Endodermal cell (in vitro differentiated cells): ENCODE measurements at regions not wholly inside any gene's neighbourhood (a gene's known extent, or its start where the extent isn't known, plus 50 kb on each side); places are given as distances from the start of the nearest gene placed in this dataset.

Experiments
- DNase-seq: peaks from one replicate; pipeline ENCODE4 v3.0.0-alpha.2; 2017
- H3K27ac ChIP-seq: 2 replicates; pipeline ENCODE4 v1.5.1; 2013; ENCODE audit warnings: mild to moderate bottlenecking, low read depth, low read length, moderate library complexity
- H3K27me3 ChIP-seq: 2 replicates; pipeline ENCODE4 v1.6.1; 2013; ENCODE audit warnings: mild to moderate bottlenecking, low read length, moderate library complexity; ENCODE audit not compliant: insufficient read depth, control insufficient read depth, poor library complexity, severe bottlenecking
- H3K36me3 ChIP-seq: 2 replicates; pipeline ENCODE4 v1.7.0; 2013; ENCODE audit warnings: mild to moderate bottlenecking, low read length, moderate library complexity; ENCODE audit not compliant: control insufficient read depth, insufficient read depth
- H3K4me1 ChIP-seq: one replicate; pipeline ENCODE4 v1.7.0; 2013; ENCODE audit warnings: low read length; ENCODE audit not compliant: control insufficient read depth, insufficient read depth
- H3K4me3 ChIP-seq: 2 replicates; pipeline ENCODE4 v1.5.1; 2013; ENCODE audit warnings: mild to moderate bottlenecking, low read length, moderate library complexity
- H3K9ac ChIP-seq: 2 replicates; pipeline ENCODE4 v1.6.1; 2013; ENCODE audit warnings: mild to moderate bottlenecking, low read length, moderate library complexity; ENCODE audit not compliant: poor library complexity, severe bottlenecking; ENCODE audit errors: extremely low read depth
- H3K9me3 ChIP-seq: 2 replicates; pipeline ENCODE4 v1.6.1; 2013; ENCODE audit warnings: mild to moderate bottlenecking, low read length, moderate library complexity; ENCODE audit not compliant: control insufficient read depth
- H3K27ac Mint-ChIP-seq: 2 replicates; pipeline ENCODE4 v1.8.0; 2020; ENCODE audit warnings: mixed read lengths
- H3K27me3 Mint-ChIP-seq: 2 replicates; pipeline ENCODE4 v1.8.0; 2021; ENCODE audit warnings: mild to moderate bottlenecking, mixed read lengths; ENCODE audit not compliant: insufficient read depth
- H3K36me3 Mint-ChIP-seq: 2 replicates; pipeline ENCODE4 v1.8.0; 2020; ENCODE audit warnings: low read depth, mixed read lengths
- H3K4me1 Mint-ChIP-seq: 2 replicates; pipeline ENCODE4 v1.8.0; 2020; ENCODE audit warnings: mixed read lengths
- H3K4me3 Mint-ChIP-seq: 2 replicates; pipeline ENCODE4 v1.8.0; 2020; ENCODE audit warnings: mild to moderate bottlenecking, moderate library complexity, mixed read lengths
- H3K9me3 Mint-ChIP-seq: 2 replicates; pipeline ENCODE4 v1.8.0; 2020; ENCODE audit warnings: mild to moderate bottlenecking, mixed read lengths
- CTCF ChIP-seq: fragments of 200-600 bp; sonication (generic); conservative IDR thresholded peaks from 2 replicates; pipeline ENCODE4 v1.5.0; 2021; ENCODE audit warnings: antibody characterized with exemption, mild to moderate bottlenecking
- WGBS, 2 experiments: methylation state at CpG; one replicate each; pipeline versions ENCODE4 v1.1.5 to v1.1.7; 2013; ENCODE audit warnings: missing lambda C conversion rate in 2 of 2, mixed read lengths in 1 of 2; ENCODE audit not compliant: insufficient coverage in 1 of 2, insufficient read length in 1 of 2; 5-methylcytosine and 5-hydroxymethylcytosine counted together

- H3K4me3 ChIP-seq, result no peak overlapping the region
- TF ChIP-seq CTCF, result no peak
- no peaks in the 10 kb centered on the region for H3K4me1 ChIP-seq
- H3K36me3 ChIP-seq, result no peaks in the 10 kb centered on the region
- H3K9me3 ChIP-seq, result no peaks in the 10 kb centered on the region
- Mint-ChIP-seq H3K36me3 (no peaks in the 10 kb centered on the region), H3K27ac (no peak overlapping the region), H3K9me3 (no peaks in the 10 kb centered on the region), H3K27me3 (no peaks in the 10 kb centered on the region), H3K4me1 (peaks cover 9% of the 10 kb centered on the region), H3K4me3 (no peak overlapping the region)
- H3K9ac ChIP-seq, result no peak overlapping the region
- no peak overlapping the region for H3K27ac ChIP-seq
- 85 to 96% methylated on average over 1 to 2 of the region's 2 CpGs for WGBS, 2 experiments
- no peaks in the 10 kb centered on the region for H3K27me3 ChIP-seq
- no peak for DNase-seq
These were observed 54.0 kb upstream of the PDE3A start for GRCh38 chr12:20314328-20314727.

GRCh38 chr12:20317554-20317953, 50.8 kb upstream of the PDE3A start:
- H3K4me1 Mint-ChIP-seq, result peaks cover 11% of the 10 kb centered on the region
- WGBS, 2 experiments, result 92 to 94% methylated on average over 4 of the region's 4 CpGs
- H3K27me3 ChIP-seq, result no peaks in the 10 kb centered on the region
- no peak for DNase-seq
- no peaks in the 10 kb centered on the region for H3K36me3 Mint-ChIP-seq
- no peak for TF ChIP-seq CTCF
- no peak overlapping the region for H3K27ac Mint-ChIP-seq
- H3K4me3 ChIP-seq, result no peak overlapping the region
- H3K9me3 ChIP-seq, result no peaks in the 10 kb centered on the region
- no peaks in the 10 kb centered on the region for H3K27me3 Mint-ChIP-seq
- no peak overlapping the region for H3K9ac ChIP-seq
- H3K9me3 Mint-ChIP-seq, result no peaks in the 10 kb centered on the region
- no peaks in the 10 kb centered on the region for H3K36me3 ChIP-seq
- H3K27ac ChIP-seq, result no peak overlapping the region
- H3K4me1 ChIP-seq, result no peaks in the 10 kb centered on the region
- no peak overlapping the region for H3K4me3 Mint-ChIP-seq
